Dedifferentiated amniotic fluid mesenchymal stem cell (primary cell): ENCODE measurements at regions not wholly inside any gene's neighbourhood (a gene's known extent, or its start where the extent isn't known, plus 50 kb on each side); places are given as distances from the start of the nearest gene placed in this dataset.

ENCODE experiments used
- DNase-seq: peaks from one replicate; pipeline ENCODE4 v3.0.0-alpha.2; 2016; ENCODE audit errors: extremely low spot score

DNA sequence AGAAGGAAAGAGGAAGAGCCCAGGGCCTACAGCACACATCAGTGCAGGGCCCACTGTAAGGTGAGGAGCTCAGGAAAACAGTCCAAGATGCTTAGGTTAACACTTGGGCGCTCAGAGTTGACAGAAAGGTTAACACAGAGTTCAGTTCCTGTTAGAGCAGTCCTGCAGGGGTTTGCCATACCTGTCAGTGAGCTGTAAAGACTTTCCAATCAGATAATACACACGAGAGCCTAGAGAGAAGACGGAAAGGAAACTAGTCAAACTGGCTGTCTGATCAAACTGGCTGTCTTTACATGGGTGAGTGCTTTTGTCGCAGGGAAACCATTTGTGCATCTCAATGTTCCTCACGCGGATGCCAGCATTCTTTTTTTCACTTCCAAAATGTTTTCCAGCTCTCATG, 61.4 kb upstream of the ARHGEF26 start:
- no peak for DNase-seq

DNA sequence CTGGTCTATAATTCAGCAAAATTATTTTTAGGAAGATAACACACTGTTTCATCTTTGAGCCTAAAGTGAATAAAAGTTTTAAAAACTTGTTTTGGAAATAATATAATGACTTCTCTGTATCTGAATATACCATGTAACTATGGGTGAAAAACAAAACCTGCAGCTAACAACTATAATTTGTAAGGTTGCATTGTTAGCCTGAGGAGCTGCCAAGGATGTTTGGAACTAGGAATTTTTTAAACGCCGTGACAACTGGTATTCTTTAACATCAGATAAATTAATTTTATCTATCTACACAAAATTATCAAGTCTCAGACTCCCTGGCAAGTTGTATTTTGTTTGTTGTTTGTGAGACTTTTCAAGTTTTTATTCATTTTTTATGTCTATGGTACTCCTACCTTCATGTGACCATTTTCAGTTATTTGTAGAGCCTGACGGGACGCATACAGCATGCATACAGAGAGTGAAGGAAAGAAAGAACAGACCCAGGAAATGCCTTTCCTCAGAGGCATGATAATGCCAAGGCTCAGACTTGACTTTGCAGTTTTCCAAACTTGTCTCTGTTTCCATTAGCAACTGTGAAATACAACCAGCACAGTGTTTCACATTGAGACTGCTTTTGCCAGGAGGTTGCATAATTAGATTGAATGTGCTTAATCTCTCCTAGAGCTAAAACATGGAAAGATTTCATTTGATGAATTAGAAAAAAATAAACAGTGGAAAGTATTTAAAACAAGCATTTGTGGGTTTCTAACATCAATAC, 60.8 kb upstream of the ARHGEF26 start:
- peak; percentile 60 for DNase-seq

DNA sequence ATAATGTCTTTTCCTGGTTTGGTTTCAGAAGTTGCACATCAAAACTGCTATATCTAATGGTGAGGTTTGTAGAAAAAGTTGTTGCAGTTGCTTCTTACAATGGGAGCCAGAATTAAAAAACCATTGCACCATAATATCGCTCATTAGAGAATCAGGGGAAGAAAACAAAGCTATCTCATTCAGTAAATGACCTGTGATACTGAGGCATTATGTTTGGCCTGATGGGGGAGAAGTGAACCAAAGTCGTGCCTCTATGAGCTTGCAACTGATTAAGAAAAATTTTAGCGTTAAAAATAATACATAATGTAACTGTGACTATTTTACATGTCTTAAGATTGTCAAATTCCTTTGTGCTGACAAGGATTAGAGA, 60.2 kb upstream of the ARHGEF26 start:
- DNase-seq: no peak

DNA sequence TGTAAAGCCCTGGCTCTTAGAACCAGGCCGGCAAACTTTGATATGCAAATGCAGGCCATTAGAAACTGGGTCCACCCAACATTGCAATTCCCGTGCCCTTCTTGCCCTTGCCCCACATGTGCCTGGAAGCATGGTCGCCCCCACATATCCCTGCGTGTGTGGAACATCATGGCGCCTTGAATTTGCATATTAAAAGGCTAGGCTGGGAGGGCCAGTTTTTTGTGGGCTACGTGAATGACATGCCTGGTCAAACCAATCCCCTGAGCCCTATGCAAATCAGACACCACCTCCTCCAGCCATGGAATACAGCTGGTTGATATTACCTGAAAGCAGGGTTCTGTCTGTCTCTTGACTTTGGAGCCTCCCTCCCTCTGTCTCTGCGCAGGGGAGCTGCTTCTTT, 58.7 kb upstream of the ARHGEF26 start:
- no peak for DNase-seq

DNA sequence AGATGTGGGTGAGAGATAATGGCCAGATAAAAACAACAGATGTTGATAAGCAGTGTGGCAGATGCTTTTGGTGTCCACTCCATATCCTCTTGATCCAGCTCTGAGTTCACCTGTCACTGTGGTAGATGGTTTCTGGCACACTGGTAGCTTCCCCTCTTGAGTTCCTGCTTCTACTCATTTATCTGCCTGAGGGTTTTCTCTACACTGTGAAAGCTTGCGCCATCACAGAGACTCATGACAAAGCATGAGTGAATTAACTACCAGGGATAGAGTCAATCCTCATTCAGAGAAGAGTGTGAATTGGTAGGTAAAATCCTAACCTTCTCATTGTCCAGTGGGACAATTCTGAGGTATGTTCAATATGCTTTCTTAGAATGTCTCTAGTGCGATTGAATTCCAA, 50.0 kb upstream of the ARHGEF26 start:
- no peak for DNase-seq
